ENCODE measurements at regions not wholly inside any gene's neighbourhood (a gene's known extent, or its start where the extent isn't known, plus 50 kb on each side); places are given as distances from the start of the nearest gene placed in this dataset.

DNA sequence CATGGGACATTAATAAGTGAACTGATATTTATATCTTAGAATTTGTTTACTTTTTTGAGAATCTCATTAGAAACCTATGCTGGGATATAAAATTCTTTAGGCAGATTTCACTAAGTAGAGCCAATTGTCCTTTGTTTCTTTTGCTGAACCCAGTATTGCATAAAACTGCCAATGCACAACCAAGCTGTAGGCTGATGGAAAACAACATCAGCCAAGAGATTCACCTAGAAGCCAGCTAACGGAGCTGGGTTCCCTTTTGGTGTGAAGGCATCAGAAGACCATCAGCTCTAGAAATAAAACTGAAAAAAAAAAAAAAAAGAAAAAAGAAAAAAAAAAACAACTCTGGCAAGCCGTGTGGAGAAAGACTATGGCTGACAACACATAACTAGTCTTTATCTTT is 328.2 kb upstream of the PDE3A start:
- Histone ChIP-seq H3K4me1 (no peaks in the 10 kb centered on the region), H3K4me3 (no peak overlapping the region), H3K27ac (no peak overlapping the region), H3K27me3 (no peaks in the 10 kb centered on the region), H3K36me3 (no peaks in the 10 kb centered on the region), H3K9me3 (no peaks in the 10 kb centered on the region)
- no peak for TF ChIP-seq POLR2A (IDR thresholded peaks at IDR 0.05)
- TF ChIP-seq, protein P1, sequence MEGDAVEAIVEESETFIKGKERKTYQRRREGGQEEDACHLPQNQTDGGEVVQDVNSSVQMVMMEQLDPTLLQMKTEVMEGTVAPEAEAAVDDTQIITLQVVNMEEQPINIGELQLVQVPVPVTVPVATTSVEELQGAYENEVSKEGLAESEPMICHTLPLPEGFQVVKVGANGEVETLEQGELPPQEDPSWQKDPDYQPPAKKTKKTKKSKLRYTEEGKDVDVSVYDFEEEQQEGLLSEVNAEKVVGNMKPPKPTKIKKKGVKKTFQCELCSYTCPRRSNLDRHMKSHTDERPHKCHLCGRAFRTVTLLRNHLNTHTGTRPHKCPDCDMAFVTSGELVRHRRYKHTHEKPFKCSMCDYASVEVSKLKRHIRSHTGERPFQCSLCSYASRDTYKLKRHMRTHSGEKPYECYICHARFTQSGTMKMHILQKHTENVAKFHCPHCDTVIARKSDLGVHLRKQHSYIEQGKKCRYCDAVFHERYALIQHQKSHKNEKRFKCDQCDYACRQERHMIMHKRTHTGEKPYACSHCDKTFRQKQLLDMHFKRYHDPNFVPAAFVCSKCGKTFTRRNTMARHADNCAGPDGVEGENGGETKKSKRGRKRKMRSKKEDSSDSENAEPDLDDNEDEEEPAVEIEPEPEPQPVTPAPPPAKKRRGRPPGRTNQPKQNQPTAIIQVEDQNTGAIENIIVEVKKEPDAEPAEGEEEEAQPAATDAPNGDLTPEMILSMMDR (IDR thresholded peaks at IDR 0.05), result no peak
- no peak for TF ChIP-seq EP300 (IDR thresholded peaks at IDR 0.05)
- no peak for TF ChIP-seq POLR2AphosphoS5 (IDR thresholded peaks at IDR 0.05)
- DNase-seq (ENCODE audit: low spot score in 2 of 2), result no peak
- 55% methylated on average over 2 of the region's 2 CpGs for WGBS

DNA sequence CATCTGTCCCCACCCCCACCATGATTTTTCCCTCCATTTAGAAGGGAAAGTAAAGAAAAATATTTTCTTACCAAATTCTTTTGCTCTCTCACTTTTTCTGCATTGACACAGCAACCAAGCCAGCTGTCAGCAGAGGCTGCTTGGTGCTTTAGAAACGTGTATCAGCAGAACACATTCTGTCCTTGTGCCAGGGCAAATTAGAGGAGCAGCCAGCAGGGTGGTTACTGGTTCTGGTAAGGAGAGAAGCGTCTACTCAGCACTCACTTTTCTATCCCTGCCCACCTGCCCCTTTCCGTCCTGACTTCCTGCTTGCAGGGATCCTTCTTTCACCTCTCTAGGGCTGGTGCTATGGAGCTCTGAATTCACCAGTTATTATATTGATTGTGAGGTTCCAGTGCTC is 327.5 kb upstream of the PDE3A start:
- no peaks in the 10 kb centered on the region for H3K4me1 ChIP-seq
- no peaks in the 10 kb centered on the region for H3K36me3 ChIP-seq
- TF ChIP-seq POLR2AphosphoS5 (IDR thresholded peaks at IDR 0.05), result no peak
- no peak for TF ChIP-seq EP300 (IDR thresholded peaks at IDR 0.05)
- no peak for TF ChIP-seq POLR2A (IDR thresholded peaks at IDR 0.05)
- TF ChIP-seq, protein P1 (IDR thresholded peaks at IDR 0.05), result no peak
- H3K27ac ChIP-seq, result no peak overlapping the region
- H3K9me3 ChIP-seq, result no peaks in the 10 kb centered on the region
- no peak overlapping the region for H3K4me3 ChIP-seq
- 42% methylated on average over 3 of the region's 3 CpGs for WGBS
- DNase-seq (ENCODE audit: low spot score in 2 of 2), result no peak
- no peaks in the 10 kb centered on the region for H3K27me3 ChIP-seq

- no peak overlapping the region for H3K4me3 ChIP-seq
- no peaks in the 10 kb centered on the region for H3K9me3 ChIP-seq
- H3K36me3 ChIP-seq, result no peaks in the 10 kb centered on the region
- 69% methylated on average over 1 of the region's 1 CpG for WGBS
- no peaks in the 10 kb centered on the region for H3K4me1 ChIP-seq
- H3K27ac ChIP-seq, result no peak overlapping the region
- DNase-seq (ENCODE audit: low spot score in 2 of 2), result no peak
- TF ChIP-seq POLR2AphosphoS5 (IDR thresholded peaks at IDR 0.05), result no peak
- TF ChIP-seq POLR2A (IDR thresholded peaks at IDR 0.05), result no peak
- TF ChIP-seq, protein P1 (IDR thresholded peaks at IDR 0.05), result no peak
- TF ChIP-seq EP300 (IDR thresholded peaks at IDR 0.05), result no peak
- no peaks in the 10 kb centered on the region for H3K27me3 ChIP-seq
These were observed 324.0 kb upstream of the PDE3A start for GRCh38 chr12:20044351-20044750.

GRCh38 chr12:20044846-20045245 is 323.5 kb upstream of the PDE3A start:
- no peak for TF ChIP-seq EP300 (IDR thresholded peaks at IDR 0.05)
- TF ChIP-seq POLR2AphosphoS5 (IDR thresholded peaks at IDR 0.05), result no peak
- no peak for TF ChIP-seq POLR2A (IDR thresholded peaks at IDR 0.05)
- TF ChIP-seq, protein P1 (IDR thresholded peaks at IDR 0.05), result no peak
- H3K36me3 ChIP-seq, result no peaks in the 10 kb centered on the region
- H3K9me3 ChIP-seq, result no peaks in the 10 kb centered on the region
- H3K27ac ChIP-seq, result no peak overlapping the region
- WGBS, result 64% methylated on average over 3 of the region's 3 CpGs
- H3K27me3 ChIP-seq, result no peaks in the 10 kb centered on the region
- H3K4me3 ChIP-seq, result no peak overlapping the region
- no peak for DNase-seq (ENCODE audit: low spot score in 2 of 2)
- H3K4me1 ChIP-seq, result no peaks in the 10 kb centered on the region

GRCh38 chr12:20047901-20048300 is 320.4 kb upstream of the PDE3A start:
- 97% methylated on average over 3 of the region's 3 CpGs for WGBS
- no peaks in the 10 kb centered on the region for H3K36me3 ChIP-seq

More at GRCh38 chr12:20047901-20048300, 320.4 kb upstream of the PDE3A start:
- DNase-seq (ENCODE audit: low spot score in 2 of 2), result no peak
- Histone ChIP-seq H3K4me3 (no peak overlapping the region), H3K4me1 (peaks cover 4% of the 10 kb centered on the region), H3K27ac (no peak overlapping the region), H3K27me3 (no peaks in the 10 kb centered on the region), H3K9me3 (no peaks in the 10 kb centered on the region)
- TF ChIP-seq, protein P1 (IDR thresholded peaks at IDR 0.05), result no peak
- TF ChIP-seq EP300 (IDR thresholded peaks at IDR 0.05) (no peak), POLR2AphosphoS5 (IDR thresholded peaks at IDR 0.05) (no peak), POLR2A (IDR thresholded peaks at IDR 0.05) (no peak)

Data from suprapubic skin (tissue), 4 donors.